Smooth muscle cell (in vitro differentiated cells): ENCODE measurements at regions not wholly inside any gene's neighbourhood (a gene's known extent, or its start where the extent isn't known, plus 50 kb on each side); places are given as distances from the start of the nearest gene placed in this dataset.

Experiments used
- DNase-seq: peaks from one replicate; lab custom pipeline; 2025; ENCODE audit not compliant: unreplicated experiment; lab: John Stamatoyannopoulos, UW
- H2AFZ ChIP-seq: fragments of 200-600 bp; sonication (generic); 2 replicates; pipeline ENCODE4 v1.6.0; 2016; ENCODE audit warnings: antibody characterized with exemption, low read depth, mild to moderate bottlenecking
- H3F3A ChIP-seq: fragments of 200-600 bp; sonication (generic); 2 replicates; pipeline ENCODE4 v1.6.0; 2017; ENCODE audit warnings: antibody characterized with exemption, low read depth
- H3K27ac ChIP-seq: fragments of 200-600 bp; sonication (generic); 2 replicates; pipeline ENCODE4 v1.5.1; 2016; ENCODE audit warnings: low read depth, mild to moderate bottlenecking
- H3K27me3 ChIP-seq: fragments of 200-600 bp; sonication (generic); 2 replicates; pipeline ENCODE4 v1.6.1; 2016; ENCODE audit warnings: low read depth, mild to moderate bottlenecking
- H3K36me3 ChIP-seq: fragments of 200-600 bp; sonication (generic); 2 replicates; pipeline ENCODE4 v1.5.1; 2016; ENCODE audit warnings: low read depth
- H3K4me1 ChIP-seq: fragments of 200-600 bp; sonication (generic); 2 replicates; pipeline ENCODE4 v1.5.1; 2016; ENCODE audit warnings: low read depth
- H3K4me2 ChIP-seq: fragments of 200-600 bp; sonication (generic); 2 replicates; pipeline ENCODE4 v1.6.0; 2016; ENCODE audit warnings: mild to moderate bottlenecking
- H3K4me3 ChIP-seq: fragments of 200-600 bp; sonication (generic); 2 replicates; pipeline ENCODE4 v1.5.1; 2016; ENCODE audit warnings: mild to moderate bottlenecking
- H3K79me2 ChIP-seq: fragments of 200-600 bp; sonication (generic); 2 replicates; pipeline ENCODE4 v1.6.0; 2016; ENCODE audit warnings: low read depth, mild to moderate bottlenecking
- H3K9ac ChIP-seq: fragments of 200-600 bp; sonication (generic); 2 replicates; pipeline ENCODE4 v1.6.0; 2016; ENCODE audit warnings: low read depth
- H3K9me3 ChIP-seq: fragments of 200-600 bp; sonication (generic); replicated peaks from 2 replicates; pipeline ENCODE4 v1.5.1; 2016; ENCODE audit warnings: low read depth
- H4K20me1 ChIP-seq: fragments of 200-600 bp; sonication (generic); 2 replicates; pipeline ENCODE4 v1.6.0; 2016; ENCODE audit warnings: low read depth
- CTCF ChIP-seq: fragments of 200-600 bp; sonication (generic); IDR thresholded peaks from 2 replicates; pipeline ENCODE4 v1.5.1; 2017; ENCODE audit warnings: borderline replicate concordance, mild to moderate bottlenecking, antibody characterized with exemption; ENCODE audit not compliant: insufficient read depth, poor library complexity, severe bottlenecking
- WGBS: methylation state at CpG from one replicate; pipeline ENCODE4 v1.1.7; 2016; ENCODE audit warnings: low lambda C conversion rate; 5-methylcytosine and 5-hydroxymethylcytosine counted together

- H3F3A ChIP-seq, result no peaks in the 10 kb centered on the region
- DNase-seq, result no peak
- no peaks in the 10 kb centered on the region for H3K4me1 ChIP-seq
- H3K27me3 ChIP-seq, result peaks cover 6% of the 10 kb centered on the region
- no peak overlapping the region for H3K9ac ChIP-seq
- H3K79me2 ChIP-seq, result no peaks in the 10 kb centered on the region
- no peaks in the 10 kb centered on the region for H4K20me1 ChIP-seq
- H3K9me3 ChIP-seq, result no peaks in the 10 kb centered on the region
- 98% methylated on average over 4 of the region's 4 CpGs for WGBS
- TF ChIP-seq CTCF, result no peak
- H3K36me3 ChIP-seq, result no peaks in the 10 kb centered on the region
- H3K4me3 ChIP-seq, result no peak overlapping the region
- no peak overlapping the region for H2AFZ ChIP-seq
- H3K27ac ChIP-seq, result no peak overlapping the region
- H3K4me2 ChIP-seq, result no peak overlapping the region
Observed at GRCh38 chr6:47416396-47417345, 60.9 kb upstream of the CD2AP start.

GRCh38 chr6:47419621-47420020, 58.0 kb upstream of the CD2AP start:
- no peaks in the 10 kb centered on the region for H3K79me2 ChIP-seq
- no peaks in the 10 kb centered on the region for H3K9me3 ChIP-seq
- DNase-seq, result no peak
- H3K4me3 ChIP-seq, result no peak overlapping the region
- H3K36me3 ChIP-seq, result no peaks in the 10 kb centered on the region
- H3K4me1 ChIP-seq, result no peaks in the 10 kb centered on the region
- H2AFZ ChIP-seq, result no peak overlapping the region
- H3K27me3 ChIP-seq, result peaks cover 5% of the 10 kb centered on the region
- H3K4me2 ChIP-seq, result no peak overlapping the region
- H3F3A ChIP-seq, result no peaks in the 10 kb centered on the region
- H4K20me1 ChIP-seq, result no peaks in the 10 kb centered on the region
- TF ChIP-seq CTCF, result no peak
- no peak overlapping the region for H3K9ac ChIP-seq
- H3K27ac ChIP-seq, result no peak overlapping the region

- H3K27me3 ChIP-seq, result peaks cover 5% of the 10 kb centered on the region
- H4K20me1 ChIP-seq, result no peaks in the 10 kb centered on the region
- H3K9me3 ChIP-seq, result no peaks in the 10 kb centered on the region
- H2AFZ ChIP-seq, result no peak overlapping the region
- no peak for DNase-seq
- no peaks in the 10 kb centered on the region for H3K36me3 ChIP-seq
- WGBS, result 79% methylated on average over 5 of the region's 5 CpGs
- H3F3A ChIP-seq, result no peaks in the 10 kb centered on the region
- H3K79me2 ChIP-seq, result no peaks in the 10 kb centered on the region
- H3K9ac ChIP-seq, result no peak overlapping the region
- H3K4me1 ChIP-seq, result no peaks in the 10 kb centered on the region
- H3K4me2 ChIP-seq, result no peak overlapping the region
- no peak overlapping the region for H3K4me3 ChIP-seq
- no peak overlapping the region for H3K27ac ChIP-seq
- TF ChIP-seq CTCF, result no peak
Observed at GRCh38 chr6:47420394-47421371, 56.9 kb upstream of the CD2AP start.
